Epithelial cell of proximal tubule (primary cell): ENCODE measurements at regions not wholly inside any gene's neighbourhood (a gene's known extent, or its start where the extent isn't known, plus 50 kb on each side); places are given as distances from the start of the nearest gene placed in this dataset.

ENCODE experiments used
- DNase-seq: peaks from one replicate; pipeline ENCODE4 v3.0.0-alpha.2; 2011; ENCODE audit warnings: low read depth
- H3K4me3 ChIP-seq: 2 replicates; pipeline ENCODE4 v1.5.1; 2011; ENCODE audit warnings: low read depth, mild to moderate bottlenecking, low read length
- TF ChIP-seq, protein P1 (sequence below): conservative IDR thresholded peaks from 2 replicates; pipeline ENCODE4 v1.5.1; 2012; ENCODE audit warnings: low read depth, mild to moderate bottlenecking, low read length

DNA sequence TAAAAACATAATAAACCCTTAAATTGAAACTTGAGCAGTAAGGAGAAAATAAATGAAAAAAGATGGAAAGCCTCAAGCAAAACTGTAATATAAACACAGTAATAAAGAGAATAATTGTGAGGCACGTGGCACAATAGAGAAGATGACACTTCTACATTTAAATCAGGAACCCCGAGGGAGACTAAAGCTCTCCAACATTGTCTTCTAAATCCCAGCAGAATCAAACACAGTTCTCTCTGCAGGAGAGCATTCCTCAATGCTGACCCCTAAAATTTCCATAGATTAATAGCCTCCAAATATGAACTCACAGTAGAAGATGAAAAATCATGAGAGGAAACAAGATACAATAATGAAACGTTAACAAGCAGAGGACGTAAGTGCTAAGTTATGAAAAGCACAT, 721.2 kb upstream of the COX7C start:
- TF ChIP-seq, protein P1, sequence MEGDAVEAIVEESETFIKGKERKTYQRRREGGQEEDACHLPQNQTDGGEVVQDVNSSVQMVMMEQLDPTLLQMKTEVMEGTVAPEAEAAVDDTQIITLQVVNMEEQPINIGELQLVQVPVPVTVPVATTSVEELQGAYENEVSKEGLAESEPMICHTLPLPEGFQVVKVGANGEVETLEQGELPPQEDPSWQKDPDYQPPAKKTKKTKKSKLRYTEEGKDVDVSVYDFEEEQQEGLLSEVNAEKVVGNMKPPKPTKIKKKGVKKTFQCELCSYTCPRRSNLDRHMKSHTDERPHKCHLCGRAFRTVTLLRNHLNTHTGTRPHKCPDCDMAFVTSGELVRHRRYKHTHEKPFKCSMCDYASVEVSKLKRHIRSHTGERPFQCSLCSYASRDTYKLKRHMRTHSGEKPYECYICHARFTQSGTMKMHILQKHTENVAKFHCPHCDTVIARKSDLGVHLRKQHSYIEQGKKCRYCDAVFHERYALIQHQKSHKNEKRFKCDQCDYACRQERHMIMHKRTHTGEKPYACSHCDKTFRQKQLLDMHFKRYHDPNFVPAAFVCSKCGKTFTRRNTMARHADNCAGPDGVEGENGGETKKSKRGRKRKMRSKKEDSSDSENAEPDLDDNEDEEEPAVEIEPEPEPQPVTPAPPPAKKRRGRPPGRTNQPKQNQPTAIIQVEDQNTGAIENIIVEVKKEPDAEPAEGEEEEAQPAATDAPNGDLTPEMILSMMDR: no peak
- H3K4me3 ChIP-seq: no peak overlapping the region
- DNase-seq: no peak

DNA sequence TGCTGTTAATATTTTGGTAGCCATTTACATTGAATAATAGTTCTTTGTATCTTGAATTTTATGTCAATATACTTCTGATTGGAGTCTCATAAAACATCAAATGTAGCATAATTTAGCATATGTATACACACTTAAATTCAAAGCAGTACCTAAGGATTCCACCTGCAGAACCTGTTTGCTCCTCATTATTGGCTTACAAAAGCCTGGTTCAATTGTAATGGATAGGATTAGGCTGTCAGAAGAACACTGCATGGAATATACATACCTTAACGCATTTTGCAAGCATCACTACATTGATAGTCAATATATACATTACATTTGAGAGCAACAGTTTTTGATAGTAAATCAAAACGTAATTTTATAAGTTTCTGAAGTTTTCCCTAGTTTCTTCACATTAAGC, 711.3 kb upstream of the COX7C start:
- TF ChIP-seq, protein P1: no peak
- DNase-seq: no peak
- H3K4me3 ChIP-seq: no peak overlapping the region

- no peak overlapping the region for H3K4me3 ChIP-seq
- TF ChIP-seq, protein P1: no peak
- no peak for DNase-seq
Measured at GRCh38 chr5:85910335-85910734, 707.4 kb upstream of the COX7C start.

DNA sequence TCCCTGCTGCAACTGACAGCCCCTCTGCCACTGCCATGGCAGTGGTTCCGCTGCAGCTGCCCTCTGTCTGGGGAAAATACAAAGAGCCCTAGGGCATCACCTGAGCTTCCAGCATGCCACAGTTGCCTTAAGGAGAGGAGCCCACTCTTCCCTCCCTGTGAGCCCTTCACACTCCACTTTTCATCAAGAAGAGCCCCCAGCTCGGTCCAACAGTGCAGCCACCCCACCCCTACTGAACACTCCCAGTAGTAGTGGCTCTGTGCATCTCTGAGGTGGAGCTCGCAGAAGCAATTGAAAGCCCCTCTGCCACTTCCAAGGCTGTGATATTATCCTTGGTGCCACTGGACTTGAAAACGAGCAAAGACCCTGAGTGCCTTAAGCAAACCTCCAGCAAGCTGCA, 696.8 kb upstream of the COX7C start:
- H3K4me3 ChIP-seq: no peak overlapping the region
- TF ChIP-seq, protein P1: no peak
- DNase-seq: no peak

GRCh38 chr5:85921590-85921989, 696.2 kb upstream of the COX7C start:
- no peak overlapping the region for H3K4me3 ChIP-seq
- TF ChIP-seq, protein P1: peak; percentile 25
- no peak for DNase-seq

DNA sequence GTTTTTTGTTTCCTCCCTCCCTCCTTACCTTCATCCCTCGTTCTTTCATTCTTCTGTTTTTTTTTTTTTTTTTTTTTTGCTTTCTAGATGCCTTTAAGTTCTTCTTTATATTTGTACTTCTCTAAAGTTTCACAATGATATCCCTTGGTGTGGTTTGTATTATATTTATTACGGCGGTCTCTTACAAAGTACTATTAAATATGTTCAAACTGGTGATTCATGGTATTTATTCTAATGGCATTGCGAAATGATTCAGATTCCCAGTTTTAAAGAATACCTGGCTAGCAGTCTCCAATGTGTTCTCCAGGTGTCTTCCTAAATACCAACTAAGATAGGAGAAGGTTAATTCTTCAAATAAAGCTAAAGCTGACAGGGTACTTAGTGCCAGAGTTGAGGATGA, 690.1 kb upstream of the COX7C start:
- TF ChIP-seq, protein P1: no peak
- no peak overlapping the region for H3K4me3 ChIP-seq
- no peak for DNase-seq

- TF ChIP-seq, protein P1: no peak
- DNase-seq: no peak
- H3K4me3 ChIP-seq: no peak overlapping the region
Measured at GRCh38 chr5:85929713-85930112, 688.0 kb upstream of the COX7C start.
